ENCODE measurements at regions not wholly inside any gene's neighbourhood (a gene's known extent, or its start where the extent isn't known, plus 50 kb on each side); places are given as distances from the start of the nearest gene placed in this dataset.
"Not testable (repeated sequence)": the region's sequence is repeated elsewhere in the genome, so short reads cannot be mapped to it uniquely, and the experiment has no call there.

DNA sequence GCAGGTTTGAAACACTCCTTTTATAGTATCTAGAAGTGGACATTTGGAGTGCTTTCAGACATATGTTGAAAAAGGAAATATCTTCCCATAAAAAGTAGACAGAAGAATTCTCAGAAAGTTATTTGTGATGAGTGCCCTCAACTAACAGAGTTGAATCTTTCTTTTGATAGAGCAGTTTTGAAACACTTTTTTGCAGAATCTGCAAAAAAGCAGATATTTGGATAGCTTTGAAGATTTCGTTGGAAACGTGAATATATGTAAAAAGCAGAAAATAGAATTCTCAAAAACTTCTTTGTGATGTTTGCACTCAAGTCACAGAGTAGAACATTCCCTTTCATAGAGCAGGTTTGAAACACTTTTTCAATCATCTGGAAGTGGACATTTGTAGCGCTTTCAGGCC is 676.4 kb upstream of the ZNF337 start:
- DNase-seq (ENCODE audit: low read depth), result not testable (repeated sequence)

DNA sequence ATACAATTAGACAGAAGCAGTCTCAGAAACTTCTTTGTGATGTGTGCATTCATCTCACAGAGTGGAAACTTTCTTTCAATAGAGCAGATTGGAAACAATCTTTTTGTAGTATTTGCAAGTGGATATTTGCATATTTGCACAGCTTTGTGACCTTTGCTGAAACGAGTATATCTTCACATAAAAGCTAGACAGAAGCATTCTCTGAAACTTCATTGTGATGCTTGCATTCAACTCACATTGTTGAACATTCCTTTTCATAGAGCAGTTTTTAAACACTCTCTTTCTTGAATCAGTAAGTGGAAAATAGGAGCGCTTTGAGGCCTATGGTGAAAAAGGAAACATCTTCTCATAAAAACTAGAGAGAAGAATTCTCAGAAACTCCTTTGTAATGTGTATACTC is 657.9 kb upstream of the ZNF337 start:
- DNase-seq (ENCODE audit: low read depth), result no peak

DNA sequence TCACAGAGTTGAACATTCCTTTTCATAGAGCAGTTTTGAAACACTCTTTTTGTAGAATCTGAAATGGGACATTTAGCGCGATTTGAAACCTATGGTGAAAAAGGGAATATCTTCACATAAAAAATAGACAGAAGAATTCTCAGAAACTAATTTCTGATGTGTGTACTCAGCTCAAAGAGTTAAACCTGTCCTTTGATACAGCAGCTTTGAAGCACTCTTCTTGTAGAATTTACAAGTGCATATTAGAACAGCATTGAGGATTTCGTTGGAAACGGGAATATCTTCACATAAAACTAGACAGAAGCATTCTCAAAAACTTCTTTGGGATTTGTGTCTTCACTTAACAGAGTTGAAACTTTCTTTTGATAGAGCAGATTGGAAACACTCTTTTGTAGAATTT is 650.7 kb upstream of the ZNF337 start:
- no peak for DNase-seq (ENCODE audit: low read depth)

DNA sequence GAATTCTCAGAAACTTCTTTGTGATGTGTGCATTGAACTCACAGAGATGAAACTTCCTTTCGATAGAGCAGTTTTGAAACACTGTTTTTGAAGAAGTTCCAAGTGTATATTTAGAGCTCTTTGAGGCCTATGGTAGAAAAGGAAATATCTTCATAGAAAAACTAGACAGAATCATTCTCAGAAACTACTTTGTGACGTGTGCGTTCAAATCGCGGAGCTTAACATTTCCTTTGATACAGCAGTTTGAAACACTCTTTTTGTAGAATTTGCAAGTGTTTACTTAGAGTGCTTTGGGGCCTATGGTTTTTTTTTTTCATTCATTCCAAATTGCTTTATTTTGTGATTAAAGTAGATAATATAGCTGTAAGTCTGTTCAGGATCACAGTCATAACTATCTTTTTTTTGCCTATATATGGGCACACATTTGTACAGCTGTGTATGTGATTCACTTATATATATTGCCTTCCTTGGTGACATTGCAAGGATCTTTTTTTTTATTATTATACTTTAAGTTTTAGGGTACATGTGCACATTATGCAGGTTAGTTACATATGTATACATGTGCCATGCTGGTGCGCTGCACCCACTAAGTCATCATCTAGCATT is 643.9 kb upstream of the ZNF337 start:
- not testable (repeated sequence) for DNase-seq (ENCODE audit: low read depth)

DNA sequence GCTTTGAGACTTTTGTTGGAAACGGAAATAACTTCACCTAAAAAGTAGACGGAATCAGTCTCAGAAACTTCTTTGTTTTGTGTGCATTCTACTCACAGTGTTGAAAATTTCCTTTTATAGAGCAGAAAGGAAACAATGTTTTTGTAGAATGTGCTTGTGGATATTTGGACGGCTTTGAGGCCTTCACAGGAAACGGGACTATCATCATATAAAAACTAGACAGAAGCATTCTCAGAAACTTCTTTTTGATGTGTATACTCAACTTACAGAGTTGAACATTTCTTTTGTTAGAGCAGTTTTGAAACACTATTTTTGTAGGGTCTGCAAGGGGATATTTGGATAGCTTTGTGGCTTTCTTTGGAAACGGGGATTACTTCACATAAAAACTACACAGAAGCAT is 627.5 kb upstream of the ZNF337 start:
- DNase-seq (ENCODE audit: low read depth), result no peak

DNA sequence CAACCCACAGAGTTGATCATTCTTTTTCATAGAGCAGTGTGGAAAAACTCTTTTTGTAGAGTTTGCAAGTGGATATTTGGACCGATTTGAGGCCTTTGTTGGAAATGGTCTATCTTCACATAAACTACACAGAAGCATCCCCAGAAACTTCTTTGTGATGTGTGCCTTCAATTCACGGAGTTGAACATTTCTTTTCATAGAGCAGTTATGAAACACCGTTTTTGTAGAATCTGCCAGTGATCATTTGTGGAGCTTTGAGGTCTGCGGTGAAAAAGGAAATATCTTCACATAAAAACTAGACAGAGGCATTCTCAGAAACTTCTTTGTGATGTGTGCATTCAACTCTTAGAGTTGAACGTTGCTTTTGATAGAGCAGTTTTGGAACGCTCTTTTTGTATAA is 618.4 kb upstream of the ZNF337 start:
- DNase-seq (ENCODE audit: low read depth), result no peak

DNA sequence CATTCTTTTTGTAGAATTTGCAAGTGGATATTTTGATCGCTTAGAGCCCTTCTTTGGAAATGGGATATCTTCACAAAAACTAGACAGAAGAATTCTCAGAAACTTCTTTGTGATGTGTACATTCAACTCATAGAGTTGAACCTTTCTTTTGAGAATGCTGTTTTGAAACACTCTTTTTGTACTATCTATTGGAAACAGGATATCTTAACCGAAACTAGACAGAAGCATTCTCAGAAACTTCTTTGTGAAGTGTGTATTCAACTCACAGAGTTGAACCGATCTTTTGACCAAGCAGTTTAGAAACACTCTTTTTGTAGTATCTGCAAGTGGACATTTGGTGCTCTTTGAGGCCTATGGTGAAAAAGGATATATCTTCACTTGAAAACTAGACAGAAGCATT is 613.1 kb upstream of the ZNF337 start:
- not testable (repeated sequence) for DNase-seq (ENCODE audit: low read depth)

DNA sequence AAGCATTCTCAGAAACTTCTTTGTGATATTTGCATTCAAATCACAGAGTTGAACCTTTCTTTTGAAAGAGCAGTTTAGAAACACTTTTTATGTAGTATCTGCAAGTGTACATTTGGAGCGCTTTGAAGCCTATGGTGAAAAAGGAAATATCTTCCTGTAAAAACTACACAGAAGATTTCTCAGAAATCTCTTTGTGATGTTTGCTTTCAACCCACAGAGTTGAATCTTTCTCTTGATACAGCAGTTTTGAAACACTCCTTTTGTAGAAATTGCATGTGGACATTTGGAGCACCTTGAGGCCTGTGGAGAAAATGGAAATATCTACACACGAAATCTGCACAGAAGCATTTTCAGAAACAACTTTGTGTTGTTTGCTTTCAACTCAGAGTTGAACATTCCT is 612.3 kb upstream of the ZNF337 start:
- DNase-seq (ENCODE audit: low read depth), result no peak

DNA sequence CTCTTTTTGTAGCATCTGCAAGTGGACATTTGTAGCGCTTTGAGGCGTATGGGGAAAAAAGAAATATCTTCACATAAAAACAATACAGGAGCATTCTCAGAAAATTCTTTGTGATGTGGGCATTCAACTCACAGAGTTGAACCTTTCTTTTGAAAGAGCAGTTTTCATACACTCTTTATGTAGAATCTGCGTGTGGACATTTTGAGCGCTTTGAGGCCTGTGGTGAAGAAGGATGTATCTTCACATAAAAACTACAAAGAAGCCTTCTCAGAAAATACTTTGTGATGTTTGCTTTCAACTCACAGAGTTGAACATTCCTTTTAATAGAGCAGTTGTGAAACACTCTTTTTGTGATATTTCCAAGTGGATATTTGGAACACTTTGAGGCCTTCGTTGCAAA is 598.4 kb upstream of the ZNF337 start:
- DNase-seq (ENCODE audit: low read depth), result no peak

DNA sequence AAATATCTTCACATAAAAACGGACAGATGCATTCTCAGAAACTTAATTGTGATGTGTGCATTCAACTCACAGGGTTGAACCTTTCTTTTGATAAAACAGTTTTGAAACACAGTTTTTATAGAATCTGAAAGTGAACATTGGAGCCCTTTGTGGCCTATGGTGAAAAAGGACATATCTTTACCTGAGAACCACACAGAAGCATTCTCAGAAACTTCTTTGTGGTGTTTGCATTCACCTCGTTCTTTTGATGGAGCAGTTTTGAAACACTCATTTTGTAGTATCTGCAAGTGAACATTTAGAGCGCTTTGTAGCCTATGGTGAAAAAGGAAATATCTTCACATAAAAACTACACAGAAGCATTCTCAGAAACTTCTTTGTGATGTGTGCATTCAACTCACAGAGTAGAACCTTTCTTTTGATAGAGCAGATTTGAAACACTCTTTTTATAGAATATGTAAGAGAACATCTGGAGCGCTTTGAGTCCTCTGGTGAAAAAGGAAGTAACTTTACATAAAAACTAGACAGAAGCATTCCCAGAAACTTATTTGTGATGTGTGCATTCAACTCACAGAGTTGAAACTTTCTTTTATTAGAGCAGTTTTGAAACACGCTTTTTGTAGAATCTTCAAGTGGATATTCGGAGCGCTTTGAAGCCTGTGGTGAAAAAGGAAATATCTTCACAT is 591.9 kb upstream of the ZNF337 start:
- not testable (repeated sequence) for DNase-seq (ENCODE audit: low read depth)

DNA sequence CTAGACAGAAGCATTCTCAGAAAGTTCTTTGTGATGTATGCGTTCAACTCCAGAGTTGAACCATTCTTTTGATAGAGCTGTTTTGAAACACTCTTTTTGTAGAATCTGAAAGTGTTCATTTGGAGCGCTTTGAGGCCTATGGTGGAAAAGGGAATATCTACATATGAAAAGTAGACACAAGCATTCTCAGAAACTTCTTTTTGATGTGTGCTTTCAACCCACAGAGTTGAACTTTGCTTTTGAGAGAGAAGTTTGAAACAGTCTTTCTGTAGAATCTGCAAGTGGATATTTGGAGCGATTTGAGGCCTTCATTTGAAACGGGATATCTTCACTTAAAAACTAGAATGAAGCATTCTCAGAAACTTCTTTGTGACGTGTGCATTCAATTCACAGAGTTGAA is 582.6 kb upstream of the ZNF337 start:
- DNase-seq (ENCODE audit: low read depth), result no peak

DNA sequence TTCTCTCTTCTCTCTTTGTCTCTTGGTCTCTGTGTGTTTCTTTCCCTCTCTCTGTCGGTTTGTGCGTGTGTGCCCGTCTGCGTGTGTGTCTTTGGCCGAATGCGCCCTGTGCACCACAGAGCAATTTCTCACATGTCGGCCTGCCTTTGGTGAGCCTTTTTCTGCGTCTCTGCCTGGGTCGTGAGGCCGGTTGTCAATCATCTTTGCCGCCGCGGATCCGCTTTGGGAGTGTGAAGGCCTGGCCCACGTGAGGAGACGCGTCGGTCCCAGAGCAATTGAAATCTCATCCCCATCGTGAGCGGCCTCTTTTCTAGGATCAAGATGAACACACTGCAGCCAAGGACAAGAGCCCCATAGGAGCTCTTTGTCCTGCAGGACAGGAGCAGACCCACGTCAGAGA is 580.7 kb upstream of the ZNF337 start:
- no peak for DNase-seq (ENCODE audit: low read depth)

DNA sequence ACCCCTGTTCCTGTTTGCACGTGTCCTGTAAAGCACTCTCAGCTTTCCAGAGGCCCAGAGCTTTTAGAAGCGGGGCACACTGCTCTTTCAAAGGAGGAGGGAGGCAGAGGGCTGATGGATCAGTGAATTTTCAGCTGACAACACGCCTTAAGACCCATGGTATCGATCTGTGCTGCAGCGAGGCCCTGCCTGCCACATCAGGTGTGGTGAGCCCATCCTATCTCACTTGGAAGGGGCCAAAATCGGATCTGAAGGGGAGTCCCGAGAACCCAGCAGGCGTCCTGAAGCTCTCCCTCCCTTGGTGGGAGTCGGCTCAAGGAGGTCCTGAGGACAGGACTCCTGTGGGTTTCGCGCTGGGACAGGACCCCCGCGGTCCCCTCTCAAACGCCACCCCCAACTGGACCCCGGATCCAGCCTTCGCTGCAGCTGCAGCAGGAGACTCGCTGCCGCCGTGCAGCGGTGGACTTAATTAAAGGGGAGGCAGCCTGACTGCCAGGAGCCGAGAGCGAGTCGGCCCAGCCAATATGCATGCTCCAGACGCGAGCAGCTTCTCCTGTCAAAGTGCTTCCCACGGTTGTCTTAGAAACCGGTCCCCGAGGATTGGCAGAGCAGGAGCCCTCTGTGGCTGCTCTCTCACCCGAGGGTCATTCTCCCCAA is 580.0 kb upstream of the ZNF337 start:
- DNase-seq (ENCODE audit: low read depth), result no peak

DNA sequence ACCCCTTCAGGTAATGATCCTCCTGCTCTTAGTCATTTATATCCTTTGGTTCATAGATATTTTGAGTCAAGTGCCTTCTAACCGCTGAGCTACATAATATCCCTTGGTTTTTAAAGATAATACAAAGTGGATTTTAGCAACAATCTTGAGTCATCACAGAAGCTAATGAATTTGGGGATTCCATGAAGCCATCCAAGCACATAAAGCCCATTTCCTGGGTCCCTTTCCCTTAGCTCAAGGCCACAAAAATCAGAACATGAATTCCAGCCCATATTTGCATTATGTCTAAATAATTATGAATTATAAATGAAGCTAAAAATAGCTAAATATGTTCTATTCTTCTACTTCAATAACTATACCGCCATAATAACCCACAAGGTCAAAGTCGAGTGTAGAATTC is 572.1 kb upstream of the ZNF337 start:
- DNase-seq (ENCODE audit: low read depth), result not testable (repeated sequence)

DNA sequence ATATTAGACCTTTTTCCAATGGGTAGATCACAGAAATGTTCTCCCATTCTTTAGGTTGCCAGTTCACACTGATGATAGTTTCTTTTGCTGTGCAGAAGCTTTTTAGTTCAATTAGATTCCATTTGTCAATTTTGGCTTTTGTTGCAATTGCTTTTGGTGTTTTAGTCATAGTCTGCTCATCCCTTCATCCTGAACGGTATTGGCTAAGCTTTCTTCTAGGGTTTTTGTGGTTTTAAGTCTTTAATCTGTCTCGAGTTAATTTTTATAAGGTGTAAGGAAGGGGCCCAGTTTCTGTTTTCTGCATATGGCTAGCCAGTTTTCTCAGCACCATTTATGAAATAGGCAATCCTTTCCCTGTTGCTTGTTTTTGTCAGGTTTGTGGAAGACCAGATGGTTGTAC is 564.3 kb upstream of the ZNF337 start:
- DNase-seq (ENCODE audit: low read depth), result not testable (repeated sequence)

DNA sequence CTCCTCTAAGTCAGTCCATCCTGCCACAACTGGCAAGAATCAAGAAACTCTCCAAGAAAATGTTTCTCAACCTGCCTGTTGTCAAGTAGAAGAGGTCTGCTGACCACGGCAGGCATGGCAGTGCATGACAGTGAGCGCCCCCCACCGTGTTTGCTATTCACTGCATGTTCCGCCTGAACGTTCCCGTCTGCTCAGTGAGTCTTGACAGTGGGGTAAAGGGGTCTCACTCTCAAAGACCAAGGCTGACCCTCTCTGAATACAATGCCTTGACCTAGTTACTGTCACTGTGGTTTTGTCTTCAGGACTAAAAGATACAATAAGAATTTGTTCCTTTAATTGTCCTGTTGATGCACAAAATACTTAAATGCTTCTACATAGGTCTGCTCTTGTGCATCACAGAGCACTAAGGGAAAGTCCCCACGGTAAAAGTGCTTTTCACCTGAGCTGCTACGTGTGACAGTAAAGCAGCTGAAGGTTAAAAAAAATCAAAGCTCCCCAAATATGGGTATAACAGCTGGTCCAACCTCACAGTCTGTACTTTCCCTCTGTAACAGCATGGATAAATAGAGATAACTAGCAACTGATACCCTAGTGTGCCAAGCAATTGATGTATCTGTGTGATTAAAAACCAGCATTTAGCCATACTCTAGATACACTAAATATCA is 555.8 kb upstream of the ZNF337 start:
- DNase-seq (ENCODE audit: low read depth), result not testable (repeated sequence)

DNA sequence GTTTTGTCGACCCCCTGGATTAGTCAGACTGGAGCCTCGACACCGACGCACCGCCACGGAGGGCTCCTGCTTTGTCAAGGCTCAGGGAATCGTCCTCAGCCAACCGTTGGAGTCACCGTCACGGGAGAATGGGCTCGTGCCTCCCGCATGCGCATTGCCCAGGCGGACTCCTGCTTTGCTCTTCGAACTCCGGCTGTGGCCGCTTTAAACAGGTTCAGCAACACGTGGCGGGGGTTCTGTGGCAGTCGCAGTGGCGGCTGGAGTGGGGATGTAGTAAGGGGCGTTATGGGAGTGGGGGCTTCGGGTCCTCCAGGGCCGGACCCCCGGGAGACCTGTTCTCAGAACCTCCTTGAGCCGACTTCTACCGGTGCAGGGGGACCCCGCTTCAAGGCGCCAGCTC is 554.7 kb upstream of the ZNF337 start:
- not testable (repeated sequence) for DNase-seq (ENCODE audit: low read depth)

DNA sequence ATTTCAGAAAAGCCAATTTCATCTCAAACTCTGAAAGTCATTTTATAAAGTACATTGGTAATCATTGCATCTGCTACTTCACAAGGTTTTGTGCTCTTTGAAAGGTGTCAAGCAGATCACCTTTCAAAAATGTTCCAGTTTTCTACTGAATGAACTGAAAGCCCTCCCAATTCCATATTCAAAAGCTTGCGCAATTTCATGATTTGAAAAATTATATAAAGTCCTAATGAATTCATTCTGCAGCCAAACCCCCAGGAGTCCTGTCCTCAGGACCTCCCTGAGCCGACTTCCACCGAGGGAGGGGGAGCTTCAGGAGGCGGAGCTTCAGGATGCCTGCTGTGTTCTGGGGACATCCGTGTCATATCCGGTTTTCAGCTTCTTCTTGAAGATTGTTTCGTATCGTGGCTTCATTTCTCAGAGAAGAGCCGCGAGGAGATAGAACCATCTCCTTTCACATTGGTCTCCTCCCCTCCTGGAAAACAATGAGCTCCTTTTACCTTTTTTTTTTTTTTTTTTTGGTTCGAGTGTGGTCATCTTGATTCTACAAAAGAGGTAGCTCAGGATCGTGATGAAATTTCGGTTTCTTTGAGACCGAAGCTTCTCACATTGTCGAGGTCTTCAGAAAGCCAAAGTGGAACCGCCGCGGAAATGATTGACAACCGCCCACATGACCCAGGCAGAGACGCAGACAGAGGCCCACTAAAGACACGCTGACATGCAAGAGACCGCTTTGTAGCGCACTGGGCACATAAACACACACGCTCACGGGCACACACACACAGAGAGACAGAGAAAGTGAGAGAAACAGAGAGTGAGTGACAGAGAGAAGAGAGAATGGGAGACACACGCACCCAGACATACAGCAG is 553.8 kb upstream of the ZNF337 start:
- DNase-seq (ENCODE audit: low read depth), result not testable (repeated sequence)

DNA sequence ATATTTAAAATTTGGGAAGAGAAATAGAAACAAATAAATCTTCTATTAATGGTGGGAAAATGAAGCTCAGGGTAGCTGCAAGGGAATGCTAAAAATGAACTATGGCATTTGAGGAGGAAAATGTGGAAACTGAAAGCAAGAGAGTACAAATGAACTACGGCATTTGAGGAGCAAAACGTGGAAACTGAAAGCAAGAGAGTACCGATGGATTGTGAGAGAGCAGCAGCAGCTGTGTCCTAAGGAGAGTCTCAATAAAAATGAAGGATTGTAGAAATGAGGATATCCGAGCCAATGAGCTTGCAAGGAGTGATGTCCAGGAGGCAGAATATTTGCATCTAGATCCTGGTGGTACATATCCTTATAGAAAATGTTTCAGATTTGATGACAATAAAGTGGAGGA is 547.1 kb upstream of the ZNF337 start:
- no peak for DNase-seq (ENCODE audit: low read depth)

DNA sequence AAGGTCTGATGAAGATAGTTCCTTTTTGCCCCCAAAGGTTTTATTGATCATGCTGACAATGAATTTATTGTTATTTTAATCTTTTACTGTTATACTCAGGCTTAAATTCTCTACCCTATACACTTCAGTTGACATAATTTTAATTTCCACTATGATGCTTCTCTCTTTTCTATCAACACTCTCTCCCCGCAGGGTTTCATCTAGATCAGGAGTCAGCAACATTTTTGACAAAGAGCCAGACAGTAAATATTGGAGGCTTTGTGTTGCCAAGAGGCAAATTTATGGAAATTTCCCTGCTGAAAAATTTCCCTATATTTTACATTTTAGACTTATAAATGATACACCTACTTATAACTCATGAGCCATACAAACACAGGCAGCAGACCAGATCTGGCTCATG is 524.0 kb upstream of the ZNF337 start:
- not testable (repeated sequence) for DNase-seq (ENCODE audit: low read depth)

DNA sequence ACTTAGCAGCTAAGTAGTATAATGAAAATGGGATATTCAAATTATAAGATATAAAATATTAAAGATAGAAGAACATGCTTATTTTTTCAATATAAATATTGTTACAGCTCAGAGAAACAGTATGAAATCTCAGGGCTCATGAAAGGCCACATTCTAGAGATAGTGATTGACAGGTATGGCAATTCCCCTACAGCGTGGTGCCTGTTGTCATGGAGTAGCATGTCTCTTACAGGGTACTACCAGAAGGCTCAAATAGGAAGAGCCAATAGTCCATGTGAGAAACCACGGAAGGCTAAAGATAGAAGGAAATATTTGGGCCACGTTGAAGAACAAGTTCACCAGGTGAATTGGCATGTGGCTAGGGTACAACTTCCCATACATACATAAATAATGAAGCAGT is 522.9 kb upstream of the ZNF337 start:
- not testable (repeated sequence) for DNase-seq (ENCODE audit: low read depth)

DNA sequence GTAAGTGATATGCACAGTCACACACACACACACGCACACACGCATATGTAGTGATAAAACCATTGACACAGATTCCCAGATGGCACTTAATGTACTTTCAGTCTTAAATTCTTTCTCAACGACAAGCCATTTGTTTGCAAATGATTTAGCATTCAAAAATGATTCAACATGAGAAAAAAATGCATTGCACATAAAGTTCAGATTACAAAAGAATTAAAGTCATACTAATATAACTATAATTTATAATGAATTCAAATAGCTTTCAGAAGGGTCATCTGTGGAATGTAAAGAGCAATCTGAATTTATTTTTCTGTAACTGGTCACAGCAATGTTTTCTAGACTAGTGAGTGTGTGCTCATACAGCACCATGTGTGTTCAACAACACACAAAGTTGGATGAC is 521.6 kb upstream of the ZNF337 start:
- no peak for DNase-seq (ENCODE audit: low read depth)

Measured in T-helper 22 cell (primary cell).